ENCODE measurements at regions not wholly inside any gene's neighbourhood (a gene's known extent, or its start where the extent isn't known, plus 50 kb on each side); places are given as distances from the start of the nearest gene placed in this dataset.

GRCh38 chr21:31418377-31419001, 74.4 kb upstream of the TIAM1 start:
- TF ChIP-seq JUND (IDR thresholded peaks at IDR 0.05) (no peak), CTCF (IDR thresholded peaks at IDR 0.05; ENCODE audit: low read depth, low read length, missing input control) (no peak), TAF1 (conservative IDR thresholded peaks at IDR 0.05) (no peak), EGR1 (IDR thresholded peaks at IDR 0.05; ENCODE audit: low read depth in 2 of 2) (no peak), MAX (IDR thresholded peaks at IDR 0.05) (no peak), REST (IDR thresholded peaks at IDR 0.05) (no peak), HNF4G (IDR thresholded peaks at IDR 0.05) (no peak), RAD21 (IDR thresholded peaks at IDR 0.05) (no peak), ZBTB33 (IDR thresholded peaks at IDR 0.05) (no peak), ATF3 (IDR thresholded peaks at IDR 0.05) (no peak), GABPA (IDR thresholded peaks at IDR 0.05 in 1 of 2, conservative IDR thresholded peaks at IDR 0.05 in 1 of 2) (no peak), RXRA (IDR thresholded peaks at IDR 0.05) (no peak), FOXA1 (IDR thresholded peaks at IDR 0.05) (no peak)

Measured in liver (tissue), 3 donors.